ENCODE measurements at regions not wholly inside any gene's neighbourhood (a gene's known extent, or its start where the extent isn't known, plus 50 kb on each side); places are given as distances from the start of the nearest gene placed in this dataset.

GRCh38 chr6:145138469-145139139 lies 596.7 kb downstream of the EPM2A start:
- H3K4me3 ChIP-seq (ENCODE audit: low read depth, low read length) = no peak overlapping the region
- no peak for DNase-seq (ENCODE audit: low read depth)
- TF ChIP-seq CTCF (IDR thresholded peaks at IDR 0.05; ENCODE audit: insufficient read depth, low read length) = no peak

GRCh38 chr6:145139140-145139850 lies 596.0 kb downstream of the EPM2A start:
- TF ChIP-seq CTCF (IDR thresholded peaks at IDR 0.05; ENCODE audit: insufficient read depth, low read length) = no peak
- no peak for DNase-seq (ENCODE audit: low read depth)
- H3K4me3 ChIP-seq (ENCODE audit: low read depth, low read length) = no peak overlapping the region

- no peak for TF ChIP-seq CTCF (IDR thresholded peaks at IDR 0.05; ENCODE audit: insufficient read depth, low read length)
- DNase-seq (ENCODE audit: low read depth) = no peak
- H3K4me3 ChIP-seq (ENCODE audit: low read depth, low read length) = no peak overlapping the region
Measured at GRCh38 chr6:145139895-145140294, 595.4 kb downstream of the EPM2A start.

DNA sequence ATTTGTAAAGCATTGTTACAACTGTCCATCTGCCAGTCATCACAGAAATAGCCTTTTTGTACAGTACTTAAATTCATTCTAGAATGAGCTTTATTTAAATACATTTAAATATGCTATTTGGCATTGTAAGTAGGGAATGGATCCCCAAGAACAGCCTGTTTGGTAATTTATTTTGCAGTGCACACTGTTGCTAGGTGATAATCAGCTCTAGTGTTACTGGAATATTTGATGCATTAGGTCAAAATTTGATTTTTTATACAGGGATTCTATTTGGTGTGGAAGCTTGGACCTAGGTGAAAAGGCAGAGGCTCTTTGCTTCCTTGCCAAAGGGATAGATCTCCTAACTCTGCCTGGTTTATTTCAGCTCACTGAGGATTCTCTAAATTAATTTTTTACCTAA lies 593.7 kb downstream of the EPM2A start:
- no peak overlapping the region for H3K4me3 ChIP-seq (ENCODE audit: low read depth, low read length)
- no peak for DNase-seq (ENCODE audit: low read depth)
- no peak for TF ChIP-seq CTCF (IDR thresholded peaks at IDR 0.05; ENCODE audit: insufficient read depth, low read length)

GRCh38 chr6:145142958-145143357 lies 592.4 kb downstream of the EPM2A start:
- DNase-seq (ENCODE audit: low read depth) = no peak
- no peak for TF ChIP-seq CTCF (IDR thresholded peaks at IDR 0.05; ENCODE audit: insufficient read depth, low read length)
- no peak overlapping the region for H3K4me3 ChIP-seq (ENCODE audit: low read depth, low read length)

DNA sequence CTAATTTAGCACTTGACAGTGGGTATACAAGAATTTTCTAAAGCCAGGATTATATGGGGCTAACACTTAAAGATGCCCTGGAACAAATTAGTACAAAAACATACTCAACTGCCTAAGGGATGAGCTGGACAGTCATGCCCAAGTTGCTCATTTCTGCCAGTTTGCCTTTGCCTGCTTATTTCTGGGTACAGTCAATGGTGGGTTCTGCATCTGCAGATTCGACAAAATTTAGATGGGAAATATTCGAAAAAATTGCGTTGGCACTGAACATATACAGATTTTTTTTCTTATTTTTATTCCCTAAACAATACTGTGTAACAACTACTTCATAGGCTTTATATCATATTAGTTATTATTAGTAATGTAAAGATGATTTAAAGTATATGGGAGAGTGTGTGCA lies 591.9 kb downstream of the EPM2A start:
- TF ChIP-seq CTCF (IDR thresholded peaks at IDR 0.05; ENCODE audit: insufficient read depth, low read length) = no peak
- H3K4me3 ChIP-seq (ENCODE audit: low read depth, low read length) = no peak overlapping the region
- DNase-seq (ENCODE audit: low read depth) = no peak

All from fibroblast of the aortic adventitia (primary cell).